ENCODE measurements at regions not wholly inside any gene's neighbourhood (a gene's known extent, or its start where the extent isn't known, plus 50 kb on each side); places are given as distances from the start of the nearest gene placed in this dataset.

- Histone ChIP-seq H3K36me3 (ENCODE audit: control insufficient read depth, insufficient read depth, low read length) (no peaks in the 10 kb centered on the region), H3K27me3 (ENCODE audit: control insufficient read depth, insufficient read depth, low read length) (no peaks in the 10 kb centered on the region), H3K27ac (ENCODE audit: low read length) (no peak overlapping the region), H3K9me3 (ENCODE audit: control insufficient read depth, insufficient read depth, low read length) (no peaks in the 10 kb centered on the region), H3K4me1 (ENCODE audit: control insufficient read depth, insufficient read depth, low read length) (no peaks in the 10 kb centered on the region), H3K4me3 (ENCODE audit: low read length) (no peak overlapping the region)
- DNase-seq (no peak), ATAC-seq (no peak)
- TF ChIP-seq, protein P1, sequence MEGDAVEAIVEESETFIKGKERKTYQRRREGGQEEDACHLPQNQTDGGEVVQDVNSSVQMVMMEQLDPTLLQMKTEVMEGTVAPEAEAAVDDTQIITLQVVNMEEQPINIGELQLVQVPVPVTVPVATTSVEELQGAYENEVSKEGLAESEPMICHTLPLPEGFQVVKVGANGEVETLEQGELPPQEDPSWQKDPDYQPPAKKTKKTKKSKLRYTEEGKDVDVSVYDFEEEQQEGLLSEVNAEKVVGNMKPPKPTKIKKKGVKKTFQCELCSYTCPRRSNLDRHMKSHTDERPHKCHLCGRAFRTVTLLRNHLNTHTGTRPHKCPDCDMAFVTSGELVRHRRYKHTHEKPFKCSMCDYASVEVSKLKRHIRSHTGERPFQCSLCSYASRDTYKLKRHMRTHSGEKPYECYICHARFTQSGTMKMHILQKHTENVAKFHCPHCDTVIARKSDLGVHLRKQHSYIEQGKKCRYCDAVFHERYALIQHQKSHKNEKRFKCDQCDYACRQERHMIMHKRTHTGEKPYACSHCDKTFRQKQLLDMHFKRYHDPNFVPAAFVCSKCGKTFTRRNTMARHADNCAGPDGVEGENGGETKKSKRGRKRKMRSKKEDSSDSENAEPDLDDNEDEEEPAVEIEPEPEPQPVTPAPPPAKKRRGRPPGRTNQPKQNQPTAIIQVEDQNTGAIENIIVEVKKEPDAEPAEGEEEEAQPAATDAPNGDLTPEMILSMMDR (IDR thresholded peaks at IDR 0.05) = no peak
- no peaks in the 10 kb centered on the region for H3K9me3 Mint-ChIP-seq
- H3K4me3 Mint-ChIP-seq = no peak overlapping the region
- H3K27ac Mint-ChIP-seq = no peak overlapping the region
- no peaks in the 10 kb centered on the region for H3K4me1 Mint-ChIP-seq
- H3K27me3 Mint-ChIP-seq (ENCODE audit: low read depth in 2 of 2) = no peaks in the 10 kb centered on the region
- 47% methylated on average over 1 of the region's 1 CpG for WGBS (ENCODE audit: insufficient coverage)
- intact Hi-C loops (cut with micrococcal nuclease) = no loop called here
- no peaks in the 10 kb centered on the region for H3K36me3 Mint-ChIP-seq
These were observed 164.7 kb downstream of the YTHDC2 start for GRCh38 chr5:113678202-113678601.

DNA sequence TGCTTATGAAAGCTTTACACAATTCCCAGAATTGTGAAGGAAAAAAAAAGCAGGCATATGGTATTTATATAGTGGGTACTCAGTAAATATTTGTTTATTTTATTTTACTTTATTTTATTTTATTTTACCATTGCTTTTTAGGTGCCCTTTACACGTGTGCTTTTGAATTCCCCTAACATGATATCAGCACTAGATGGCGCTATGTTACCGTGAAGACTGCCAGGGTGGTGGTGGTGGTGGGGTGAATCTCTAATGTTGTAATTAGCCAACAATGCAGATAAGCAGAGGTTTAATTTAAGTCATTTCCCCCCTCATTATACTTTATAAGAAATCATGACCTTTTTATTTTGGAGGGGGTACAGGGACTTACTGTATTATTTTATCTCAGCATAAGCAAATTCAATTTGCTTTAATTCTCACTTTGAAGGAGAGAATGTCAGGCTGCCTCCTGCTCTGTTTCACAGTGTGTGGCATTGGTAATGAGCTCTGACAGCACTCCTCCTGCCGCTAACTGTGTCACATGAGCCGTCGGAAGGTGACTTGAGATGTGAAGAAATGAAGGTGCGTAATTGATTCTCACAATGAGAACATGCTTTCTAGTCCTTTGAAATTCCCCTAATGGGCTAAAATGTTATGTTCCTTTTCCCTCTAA, 165.6 kb downstream of the YTHDC2 start:
- Mint-ChIP-seq H3K27ac (no peak overlapping the region), H3K36me3 (no peaks in the 10 kb centered on the region), H3K27me3 (ENCODE audit: low read depth in 2 of 2) (no peaks in the 10 kb centered on the region), H3K4me1 (no peaks in the 10 kb centered on the region), H3K4me3 (no peak overlapping the region), H3K9me3 (no peaks in the 10 kb centered on the region)
- H3K27me3 ChIP-seq (ENCODE audit: control insufficient read depth, insufficient read depth, low read length) = no peaks in the 10 kb centered on the region
- H3K36me3 ChIP-seq (ENCODE audit: control insufficient read depth, insufficient read depth, low read length) = no peaks in the 10 kb centered on the region
- 90% methylated on average over 4 of the region's 7 CpGs for whole genome bisulfite sequencing (ENCODE audit: insufficient coverage)
- no peak overlapping the region for H3K27ac ChIP-seq (ENCODE audit: low read length)
- no peaks in the 10 kb centered on the region for H3K4me1 ChIP-seq (ENCODE audit: control insufficient read depth, insufficient read depth, low read length)
- no peaks in the 10 kb centered on the region for H3K9me3 ChIP-seq (ENCODE audit: control insufficient read depth, insufficient read depth, low read length)
- TF ChIP-seq, protein P1 (IDR thresholded peaks at IDR 0.05) = no peak
- ATAC-seq (no peak), DNase-seq (peak in 1 of 2 donors; percentile 39)
- no peak overlapping the region for H3K4me3 ChIP-seq (ENCODE audit: low read length)
- intact Hi-C loops (cut with micrococcal nuclease) = no loop called here

DNA sequence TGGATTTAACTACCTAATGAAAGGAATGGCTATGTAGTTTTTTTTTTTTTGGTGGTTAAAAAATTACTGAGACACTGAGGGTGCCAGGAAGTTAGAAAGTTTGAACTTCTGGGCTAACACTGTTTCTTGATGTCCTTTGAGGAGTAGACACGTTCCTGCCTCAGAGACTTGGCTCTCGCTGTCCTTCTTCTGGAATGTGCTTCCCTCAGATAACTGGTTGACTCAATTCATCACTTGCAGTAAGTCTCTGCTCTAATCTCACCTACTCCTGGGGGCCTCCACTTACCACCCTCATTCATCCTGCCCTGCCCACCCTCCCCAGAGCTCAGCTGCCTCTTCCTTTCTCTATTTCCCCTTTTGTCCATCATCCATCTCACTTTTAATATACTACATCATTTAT, 167.0 kb downstream of the YTHDC2 start:
- TF ChIP-seq, protein P1 (IDR thresholded peaks at IDR 0.05) = no peak
- H3K36me3 ChIP-seq (ENCODE audit: control insufficient read depth, insufficient read depth, low read length) = no peaks in the 10 kb centered on the region
- no peak for ATAC-seq
- no peak overlapping the region for H3K4me3 ChIP-seq (ENCODE audit: low read length)
- H3K27me3 ChIP-seq (ENCODE audit: control insufficient read depth, insufficient read depth, low read length) = no peaks in the 10 kb centered on the region
- Mint-ChIP-seq H3K4me3 (no peak overlapping the region), H3K27me3 (ENCODE audit: low read depth in 2 of 2) (no peaks in the 10 kb centered on the region), H3K4me1 (no peaks in the 10 kb centered on the region), H3K9me3 (no peaks in the 10 kb centered on the region), H3K36me3 (no peaks in the 10 kb centered on the region), H3K27ac (no peak overlapping the region)
- no peak overlapping the region for H3K27ac ChIP-seq (ENCODE audit: low read length)
- no peak for DNase-seq
- H3K9me3 ChIP-seq (ENCODE audit: control insufficient read depth, insufficient read depth, low read length) = no peaks in the 10 kb centered on the region
- intact Hi-C loops (cut with micrococcal nuclease) = no loop called here
- no peaks in the 10 kb centered on the region for H3K4me1 ChIP-seq (ENCODE audit: control insufficient read depth, insufficient read depth, low read length)
- 72% methylated on average over 2 of the region's 2 CpGs for WGBS (ENCODE audit: insufficient coverage)

GRCh38 chr5:113682497-113683136, 169.1 kb downstream of the YTHDC2 start:
- no peak for ATAC-seq
- WGBS (ENCODE audit: insufficient coverage) = 89% methylated on average over 6 of the region's 7 CpGs

More at GRCh38 chr5:113682497-113683136, 169.1 kb downstream of the YTHDC2 start:
- Mint-ChIP-seq H3K36me3 (no peaks in the 10 kb centered on the region), H3K9me3 (no peaks in the 10 kb centered on the region), H3K4me1 (no peaks in the 10 kb centered on the region), H3K27ac (no peak overlapping the region), H3K4me3 (no peak overlapping the region), H3K27me3 (ENCODE audit: low read depth in 2 of 2) (peaks cover 0 to 1% of the 10 kb centered on the region in 2 donors)
- no peaks in the 10 kb centered on the region for H3K4me1 ChIP-seq (ENCODE audit: control insufficient read depth, insufficient read depth, low read length)
- no peak overlapping the region for H3K27ac ChIP-seq (ENCODE audit: low read length)
- DNase-seq = no peak
- intact Hi-C loops (cut with micrococcal nuclease) = no loop called here
- no peaks in the 10 kb centered on the region for H3K9me3 ChIP-seq (ENCODE audit: control insufficient read depth, insufficient read depth, low read length)
- no peak overlapping the region for H3K4me3 ChIP-seq (ENCODE audit: low read length)
- no peaks in the 10 kb centered on the region for H3K27me3 ChIP-seq (ENCODE audit: control insufficient read depth, insufficient read depth, low read length)
- TF ChIP-seq, protein P1 (IDR thresholded peaks at IDR 0.05) = no peak
- H3K36me3 ChIP-seq (ENCODE audit: control insufficient read depth, insufficient read depth, low read length) = no peaks in the 10 kb centered on the region

All from natural killer cell (primary cell).